Epithelial cell of proximal tubule (primary cell): ENCODE measurements at regions not wholly inside any gene's neighbourhood (a gene's known extent, or its start where the extent isn't known, plus 50 kb on each side); places are given as distances from the start of the nearest gene placed in this dataset.
A peak's percentile ranks its signal among the peaks of the same experiment; 100 is the strongest.

Experiments
- DNase-seq: peaks from one replicate; pipeline ENCODE4 v3.0.0-alpha.2; 2011; ENCODE audit warnings: low read depth
- H3K4me3 ChIP-seq: 2 replicates; pipeline ENCODE4 v1.5.1; 2011; ENCODE audit warnings: low read depth, mild to moderate bottlenecking, low read length
- CTCF ChIP-seq: conservative IDR thresholded peaks from 2 replicates; pipeline ENCODE4 v1.5.1; 2012; ENCODE audit warnings: low read depth, mild to moderate bottlenecking, low read length

- TF ChIP-seq CTCF: no peak
- no peak overlapping the region for H3K4me3 ChIP-seq
- no peak for DNase-seq
Measured at GRCh38 chr1:39139723-39140360, 64.7 kb upstream of the MACF1 start.

GRCh38 chr1:39141925-39142324 is 62.6 kb upstream of the MACF1 start:
- DNase-seq: no peak

GRCh38 chr1:39142401-39143060 is 62.0 kb upstream of the MACF1 start:
- DNase-seq: peak; percentile 46
- peak; percentile 6 for TF ChIP-seq CTCF
- no peak overlapping the region for H3K4me3 ChIP-seq

More at GRCh38 chr1:39141925-39142324, 62.6 kb upstream of the MACF1 start:
- no peak for TF ChIP-seq CTCF
- no peak overlapping the region for H3K4me3 ChIP-seq

- no peak for DNase-seq
- H3K4me3 ChIP-seq: no peak overlapping the region
- TF ChIP-seq CTCF: no peak
Measured at GRCh38 chr1:39144924-39145323, 59.6 kb upstream of the MACF1 start.

DNA sequence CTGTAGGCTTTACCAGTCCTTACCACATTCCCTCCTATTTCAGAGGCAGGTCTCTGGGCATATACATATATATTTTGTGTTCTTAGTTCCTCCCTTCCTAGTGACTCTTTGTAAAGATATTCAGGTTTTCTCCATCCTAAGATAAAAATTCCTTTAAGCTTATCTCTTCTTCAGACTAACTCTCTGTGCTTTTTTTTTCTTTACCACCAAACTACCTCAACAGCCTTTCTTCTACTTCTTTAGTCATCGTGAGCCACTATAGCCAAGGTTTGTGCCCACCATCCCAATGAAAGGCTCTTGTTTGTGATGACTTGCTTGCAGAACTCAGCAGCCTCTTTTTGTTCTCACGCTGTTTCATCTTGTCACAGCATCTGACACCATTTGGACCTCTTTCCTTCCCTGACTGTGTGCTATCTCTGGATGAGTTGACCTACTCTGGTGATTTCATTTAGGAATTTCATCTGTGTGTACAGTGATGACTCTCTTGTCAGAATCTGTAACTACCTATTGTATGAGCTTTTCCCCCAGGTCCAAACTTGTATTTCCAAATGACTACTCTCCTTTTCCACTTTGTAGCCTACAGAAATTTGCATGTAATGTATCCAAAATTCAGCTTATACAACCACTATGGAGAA is 59.0 kb upstream of the MACF1 start:
- no peak for TF ChIP-seq CTCF
- DNase-seq: no peak

DNA sequence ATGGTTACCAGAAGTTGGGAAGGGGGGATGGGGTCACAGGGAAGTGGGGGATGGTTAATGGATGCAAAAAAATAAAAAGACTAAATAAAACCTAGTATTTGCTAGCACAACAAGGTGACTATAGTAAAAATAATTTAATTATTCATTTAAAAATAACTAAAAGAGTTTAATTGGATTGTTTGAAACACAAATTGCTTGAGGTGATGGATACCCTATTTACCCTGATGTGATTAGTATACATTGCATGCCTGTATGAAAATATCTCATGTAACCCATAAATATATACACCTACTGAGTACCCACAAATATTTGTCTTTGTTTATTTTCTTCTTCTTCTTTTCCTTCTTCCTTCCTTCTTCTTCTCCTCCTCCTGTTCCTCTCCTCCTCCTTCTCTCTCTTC is 57.8 kb upstream of the MACF1 start:
- DNase-seq: no peak

More for the DNA sequence above, 59.0 kb upstream of the MACF1 start:
- H3K4me3 ChIP-seq: no peak overlapping the region

More for the DNA sequence above, 57.8 kb upstream of the MACF1 start:
- no peak for TF ChIP-seq CTCF
- no peak overlapping the region for H3K4me3 ChIP-seq
